ENCODE measurements at regions not wholly inside any gene's neighbourhood (a gene's known extent, or its start where the extent isn't known, plus 50 kb on each side); places are given as distances from the start of the nearest gene placed in this dataset.

- TF ChIP-seq CTCF (IDR thresholded peaks at IDR 0.05): no peak
- no peak for TF ChIP-seq POLR2AphosphoS5 (IDR thresholded peaks at IDR 0.05)
Observed at GRCh38 chr4:181424362-181425016, 818.7 kb upstream of the TENM3 start.
